ENCODE measurements at regions not wholly inside any gene's neighbourhood (a gene's known extent, or its start where the extent isn't known, plus 50 kb on each side); places are given as distances from the start of the nearest gene placed in this dataset.

- peaks cover 12% of the 10 kb centered on the region for H3K9me3 Mint-ChIP-seq
- TF ChIP-seq CTCF (IDR thresholded peaks at IDR 0.05) (no peak), EZH2phosphoT487 (IDR thresholded peaks at IDR 0.05) (no peak), EZH2 (IDR thresholded peaks at IDR 0.05) (no peak)
- no peaks in the 10 kb centered on the region for H3K79me2 ChIP-seq (ENCODE audit: low read depth)
- peak overlapping the region; percentile 65 for H3K4me2 ChIP-seq
- H3K9ac ChIP-seq, result no peak overlapping the region
- no peaks in the 10 kb centered on the region for H4K20me1 ChIP-seq (ENCODE audit: low read depth)
- peak overlapping the region; percentile 100 for H3K27ac Mint-ChIP-seq
- H3K27me3 Mint-ChIP-seq (ENCODE audit: insufficient read depth, low read depth), result no peaks in the 10 kb centered on the region
- peak overlapping the region; percentile 62 for H3K4me3 Mint-ChIP-seq
- H3F3A ChIP-seq (ENCODE audit: low read depth), result peaks cover 46% of the 10 kb centered on the region
- H3K27ac ChIP-seq, result peak overlapping the region; percentile 88
- H3K36me3 ChIP-seq, result no peaks in the 10 kb centered on the region
- peak overlapping the region; percentile 24 for H3K4me3 ChIP-seq
- peaks cover 6% of the 10 kb centered on the region for H3K36me3 Mint-ChIP-seq
- H3K4me1 ChIP-seq, result peaks cover 39% of the 10 kb centered on the region
- no peaks in the 10 kb centered on the region for H3K27me3 ChIP-seq
- DNase-seq (ENCODE audit: low spot score), result peak; percentile 69
- H3K9me3 ChIP-seq (ENCODE audit: low read depth), result no peaks in the 10 kb centered on the region
- peaks cover 60% of the 10 kb centered on the region for H3K4me1 Mint-ChIP-seq
- H2AFZ ChIP-seq (replicated peaks), result no peak overlapping the region
Observed at GRCh38 chrX:124216396-124217115, 115.9 kb upstream of the TEX13D start.

GRCh38 chrX:124217304-124218251, 114.9 kb upstream of the TEX13D start:
- Histone ChIP-seq H3K9me3 (ENCODE audit: low read depth) (no peaks in the 10 kb centered on the region), H3K36me3 (no peaks in the 10 kb centered on the region), H3K9ac (no peak overlapping the region), H3K4me3 (peak overlapping the region; percentile 25), H3F3A (ENCODE audit: low read depth) (peaks cover 46% of the 10 kb centered on the region), H3K27ac (peak overlapping the region; percentile 88), H2AFZ (replicated peaks) (no peak overlapping the region), H3K4me1 (peaks cover 39% of the 10 kb centered on the region), H4K20me1 (ENCODE audit: low read depth) (no peaks in the 10 kb centered on the region), H3K27me3 (no peaks in the 10 kb centered on the region), H3K4me2 (peak overlapping the region; percentile 65), H3K79me2 (ENCODE audit: low read depth) (no peaks in the 10 kb centered on the region)
- TF ChIP-seq CTCF (IDR thresholded peaks at IDR 0.05) (no peak), EZH2 (IDR thresholded peaks at IDR 0.05) (no peak), EZH2phosphoT487 (IDR thresholded peaks at IDR 0.05) (no peak)
- DNase-seq (ENCODE audit: low spot score), result peak; percentile 67
- H3K4me3 Mint-ChIP-seq, result peak overlapping the region; percentile 62
- peaks cover 12% of the 10 kb centered on the region for H3K9me3 Mint-ChIP-seq
- H3K27me3 Mint-ChIP-seq (ENCODE audit: insufficient read depth, low read depth), result no peaks in the 10 kb centered on the region
- peaks cover 6% of the 10 kb centered on the region for H3K36me3 Mint-ChIP-seq
- H3K4me1 Mint-ChIP-seq, result peaks cover 69% of the 10 kb centered on the region
- peak overlapping the region; percentile 100 for H3K27ac Mint-ChIP-seq

- H2AFZ ChIP-seq (replicated peaks), result no peak overlapping the region
- H3K4me3 ChIP-seq, result no peak overlapping the region
- H3K27ac Mint-ChIP-seq, result peak overlapping the region; percentile 97
Observed at GRCh38 chrX:124223524-124223923, 108.9 kb upstream of the TEX13D start.

More at GRCh38 chrX:124223524-124223923, 108.9 kb upstream of the TEX13D start:
- H3K9me3 ChIP-seq (ENCODE audit: low read depth), result no peaks in the 10 kb centered on the region
- no peaks in the 10 kb centered on the region for H3K27me3 ChIP-seq
- Mint-ChIP-seq H3K36me3 (no peaks in the 10 kb centered on the region), H3K27me3 (ENCODE audit: insufficient read depth, low read depth) (no peaks in the 10 kb centered on the region), H3K4me3 (no peak overlapping the region), H3K9me3 (peaks cover 2% of the 10 kb centered on the region), H3K4me1 (peaks cover 58% of the 10 kb centered on the region)
- no peak overlapping the region for H3K27ac ChIP-seq
- peaks cover 17% of the 10 kb centered on the region for H3K4me1 ChIP-seq
- peaks cover 12% of the 10 kb centered on the region for H3F3A ChIP-seq (ENCODE audit: low read depth)
- no peak for TF ChIP-seq EZH2phosphoT487 (IDR thresholded peaks at IDR 0.05)
- peak; percentile 59 for TF ChIP-seq CTCF (IDR thresholded peaks at IDR 0.05)
- no peaks in the 10 kb centered on the region for H3K36me3 ChIP-seq
- no peaks in the 10 kb centered on the region for H3K79me2 ChIP-seq (ENCODE audit: low read depth)
- H4K20me1 ChIP-seq (ENCODE audit: low read depth), result no peaks in the 10 kb centered on the region
- peak overlapping the region; percentile 27 for H3K4me2 ChIP-seq
- peak; percentile 40 for DNase-seq (ENCODE audit: low spot score)
- no peak overlapping the region for H3K9ac ChIP-seq
